ENCODE measurements at regions not wholly inside any gene's neighbourhood (a gene's known extent, or its start where the extent isn't known, plus 50 kb on each side); places are given as distances from the start of the nearest gene placed in this dataset.

DNA sequence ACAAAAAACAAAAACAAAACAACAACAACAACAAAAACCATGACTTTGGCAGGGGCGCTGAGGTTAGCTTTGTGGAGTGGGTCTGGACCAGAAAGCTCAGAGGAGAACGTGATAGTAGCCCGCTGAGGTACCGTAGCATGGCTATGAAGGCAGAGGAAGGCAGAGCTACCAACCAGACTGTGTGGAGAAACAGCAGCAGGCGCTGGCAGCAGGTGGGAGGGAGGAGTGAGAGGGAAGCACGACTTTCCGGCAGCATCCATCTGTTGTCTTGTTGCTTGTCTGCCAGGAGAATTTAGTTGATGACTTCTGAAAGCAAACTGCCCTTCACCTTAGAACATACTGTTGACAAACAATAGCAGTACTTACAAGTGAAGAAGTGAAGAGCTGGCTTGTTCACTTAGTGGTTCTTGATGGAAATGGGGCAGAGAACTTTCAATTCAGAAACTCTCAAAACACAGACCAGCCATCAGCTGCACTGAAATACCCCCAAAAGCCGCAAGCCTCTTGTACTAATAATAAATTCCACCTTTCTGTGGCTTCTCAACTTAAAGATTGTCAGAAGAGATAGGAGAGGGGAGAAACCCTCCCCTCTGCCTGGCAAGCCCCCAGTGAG is 447.2 kb downstream of the SLITRK2 start:
- H3T11ph ChIP-seq (ENCODE audit: low read length), result no peak overlapping the region
- Mint-ChIP-seq H3K4me1 (no peaks in the 10 kb centered on the region), H3K4me3 (no peak overlapping the region), H3K27ac (no peak overlapping the region), H3K36me3 (ENCODE audit: insufficient read depth in 1 of 3, low read depth in 3 of 3) (peaks cover 0 to 8% (median 3%) of the 10 kb centered on the region in 3 experiments; a peak in 2 of 7 replicates), H3K9me3 (peaks cover 54 to 63% of the 10 kb centered on the region in 2 experiments), H3K27me3 (ENCODE audit: low read depth) (no peaks in the 10 kb centered on the region)
- no peak for TF ChIP-seq CTCF (conservative IDR thresholded peaks at IDR 0.05)
- no peak overlapping the region for H2BK5ac ChIP-seq (ENCODE audit: insufficient read length, low read length)
- no peaks in the 10 kb centered on the region for H3K79me2 ChIP-seq (ENCODE audit: insufficient read depth, low read length)
- no peaks in the 10 kb centered on the region for H3K4me1 ChIP-seq (ENCODE audit: insufficient read depth, low read length)
- no peaks in the 10 kb centered on the region for H3K27me3 ChIP-seq (ENCODE audit: insufficient read depth, low read length)
- peaks cover 30% of the 10 kb centered on the region for H3K9me3 ChIP-seq (ENCODE audit: control insufficient read depth, low read depth, low read length)
- no peak overlapping the region for H3K4ac ChIP-seq (ENCODE audit: low read depth, low read length)
- H3K23me2 ChIP-seq (ENCODE audit: insufficient read length, low read depth, low read length, poor library complexity, severe bottlenecking), result no peaks in the 10 kb centered on the region
- no peak overlapping the region for H3K27ac ChIP-seq (ENCODE audit: insufficient read length, low read depth, low read length)
- no peaks in the 10 kb centered on the region for H4K20me1 ChIP-seq (ENCODE audit: control insufficient read depth, insufficient read depth, insufficient read length)
- no peaks in the 10 kb centered on the region for H3K79me1 ChIP-seq (ENCODE audit: insufficient read depth, low read depth, low read length, poor library complexity, severe bottlenecking)
- H4K91ac ChIP-seq (ENCODE audit: insufficient read length, low read depth, low read length), result no peak overlapping the region
- no peak overlapping the region for H2BK20ac ChIP-seq (ENCODE audit: low read depth, low read length, poor library complexity, severe bottlenecking)
- H3K9ac ChIP-seq (ENCODE audit: extremely low read depth, insufficient read length, low read length), result no peak overlapping the region
- H2BK15ac ChIP-seq (ENCODE audit: low read depth, low read length), result no peak overlapping the region
- no peak overlapping the region for H2AK5ac ChIP-seq (ENCODE audit: insufficient read length, low read length)
- WGBS (ENCODE audit: extremely low coverage, insufficient read length, low lambda C conversion rate), result no CpG with 5 or more reads among the region's 8 CpGs
- H3K4me2 ChIP-seq (ENCODE audit: insufficient read depth, insufficient read length, low read length), result no peak overlapping the region
- no peak for DNase-seq
- H3K56ac ChIP-seq (ENCODE audit: insufficient read length, low read depth, low read length), result no peak overlapping the region
- H2AFZ ChIP-seq (ENCODE audit: low read length), result no peak overlapping the region
- H2BK120ac ChIP-seq (ENCODE audit: low read depth, low read length, poor library complexity, severe bottlenecking), result no peak overlapping the region
- H3K14ac ChIP-seq (ENCODE audit: insufficient read depth, low read length), result no peak overlapping the region
- no peak overlapping the region for H4K5ac ChIP-seq (ENCODE audit: insufficient read length, low read depth, low read length)
- H4K8ac ChIP-seq (replicated peaks; ENCODE audit: insufficient read length, low read depth, low read length), result no peak overlapping the region
- H3K23ac ChIP-seq (ENCODE audit: insufficient read length, low read depth, low read length), result no peak overlapping the region
- no peak overlapping the region for H3K18ac ChIP-seq (ENCODE audit: insufficient read length, low read depth, low read length)
- H2BK12ac ChIP-seq (ENCODE audit: insufficient read length, low read depth, low read length), result no peak overlapping the region

All from H9 (cell line).